GM23338 (cell line): ENCODE measurements at regions not wholly inside any gene's neighbourhood (a gene's known extent, or its start where the extent isn't known, plus 50 kb on each side); places are given as distances from the start of the nearest gene placed in this dataset.

Experiments used
- ATAC-seq: fragments of 200-7000 bp; cut with Tn5 transposase; 3 replicates; pipeline ENCODE4 v1.9.1; 2020
- DNase-seq: peaks from one replicate; pipeline ENCODE4 v3.0.0-alpha.2; 2015; ENCODE audit warnings: low spot score
- H2AFZ ChIP-seq: fragments of 200-600 bp; sonication (generic); 2 replicates; pipeline ENCODE4 v1.8.0; 2016; ENCODE audit warnings: antibody characterized with exemption, mild to moderate bottlenecking, moderate library complexity
- H3F3A ChIP-seq: fragments of 200-600 bp; sonication (generic); replicated peaks from 2 replicates; pipeline ENCODE4 v1.8.0; 2017; ENCODE audit warnings: antibody characterized with exemption, mixed run types, low read depth
- H3K27ac ChIP-seq: fragments of 200-600 bp; sonication (generic); 2 replicates; pipeline ENCODE4 v1.6.1; 2016; ENCODE audit warnings: low read depth
- H3K27me3 ChIP-seq: fragments of 200-600 bp; sonication (generic); 2 replicates; pipeline ENCODE4 v1.8.0; 2016; ENCODE audit warnings: mild to moderate bottlenecking, mixed run types, moderate library complexity; ENCODE audit not compliant: insufficient read depth
- H3K36me3 ChIP-seq: fragments of 200-600 bp; sonication (generic); 2 replicates; pipeline ENCODE4 v1.8.0; 2016; ENCODE audit warnings: mild to moderate bottlenecking; ENCODE audit not compliant: insufficient read depth
- H3K4me1 ChIP-seq: fragments of 200-600 bp; sonication (generic); 2 replicates; pipeline ENCODE4 v1.8.0; 2016; ENCODE audit warnings: mild to moderate bottlenecking, moderate library complexity; ENCODE audit not compliant: insufficient read depth
- H3K4me2 ChIP-seq: fragments of 200-600 bp; sonication (generic); 2 replicates; pipeline ENCODE4 v1.7.1; 2017; ENCODE audit warnings: mixed run types
- H3K4me3 ChIP-seq: fragments of 200-600 bp; sonication (generic); 2 replicates; pipeline ENCODE4 v1.6.1; 2016; ENCODE audit warnings: mixed run types
- H3K79me2 ChIP-seq: fragments of 200-600 bp; sonication (generic); replicated peaks from 2 replicates; pipeline ENCODE4 v1.8.0; 2017; ENCODE audit warnings: mild to moderate bottlenecking; ENCODE audit not compliant: insufficient read depth
- H3K9me2 ChIP-seq: fragments of 200-600 bp; sonication (generic); 2 replicates; pipeline ENCODE4 v1.8.0; 2017; ENCODE audit not compliant: insufficient read depth
- H4K20me1 ChIP-seq: fragments of 200-600 bp; sonication (generic); replicated peaks from 2 replicates; pipeline ENCODE4 v1.8.0; 2017; ENCODE audit warnings: mild to moderate bottlenecking; ENCODE audit not compliant: insufficient read depth
- H3K27ac Mint-ChIP-seq: 2 replicates; pipeline ENCODE4 v1.8.0; 2020; ENCODE audit warnings: inconsistent platforms, mild to moderate bottlenecking, moderate library complexity, mixed read lengths
- H3K27me3 Mint-ChIP-seq: 3 replicates; pipeline ENCODE4 v1.8.0; 2022; ENCODE audit warnings: low read depth, mild to moderate bottlenecking, moderate library complexity, mixed read lengths, inconsistent platforms; ENCODE audit not compliant: insufficient read depth, poor library complexity
- H3K36me3 Mint-ChIP-seq: 3 replicates; pipeline ENCODE4 v1.8.0; 2021; ENCODE audit warnings: low read depth, mild to moderate bottlenecking, inconsistent platforms, moderate library complexity, mixed read lengths
- H3K4me1 Mint-ChIP-seq: 3 replicates; pipeline ENCODE4 v1.8.0; 2020; ENCODE audit warnings: mild to moderate bottlenecking, inconsistent platforms, mixed read lengths
- H3K4me3 Mint-ChIP-seq: 3 replicates; pipeline ENCODE4 v1.8.0; 2021; ENCODE audit warnings: moderate library complexity, mild to moderate bottlenecking, inconsistent platforms, mixed read lengths
- H3K9me3 Mint-ChIP-seq: 3 replicates; pipeline ENCODE4 v1.8.0; 2020; ENCODE audit warnings: moderate library complexity, mild to moderate bottlenecking, inconsistent platforms, mixed read lengths
- ETS1 ChIP-seq: IDR thresholded peaks from 2 replicates; pipeline ENCODE4 v1.6.1; 2016; ENCODE audit warnings: antibody characterized with exemption
- EZH2 ChIP-seq: fragments of 200-600 bp; sonication (generic); IDR thresholded peaks from one replicate; pipeline ENCODE4 v1.8.0; 2017; ENCODE audit warnings: antibody characterized with exemption, mild to moderate bottlenecking, low read depth; ENCODE audit not compliant: unreplicated experiment
- EZH2phosphoT487 ChIP-seq: fragments of 200-600 bp; sonication (generic); IDR thresholded peaks from one replicate; pipeline ENCODE4 v1.8.1; 2018; ENCODE audit warnings: antibody characterized with exemption; ENCODE audit not compliant: unreplicated experiment
- JUNB ChIP-seq: IDR thresholded peaks from one replicate; pipeline ENCODE4 v1.6.1; 2016; ENCODE audit warnings: antibody characterized with exemption; ENCODE audit not compliant: unreplicated experiment
- NANOG ChIP-seq: IDR thresholded peaks from 2 replicates; pipeline ENCODE4 v1.6.1; 2016; ENCODE audit warnings: antibody characterized with exemption, borderline replicate concordance
- POLR2AphosphoS5 ChIP-seq: IDR thresholded peaks from 2 replicates; pipeline ENCODE4 v1.6.1; 2016; ENCODE audit warnings: antibody characterized with exemption, low read depth
- ZNF331 ChIP-seq: fragments of 250-450 bp; sonication (Bioruptor Pico); IDR thresholded peaks from 2 replicates; pipeline ENCODE4 v1.5.0; 2020; ENCODE audit warnings: low read depth, mild to moderate bottlenecking, moderate library complexity
- ZNF462 ChIP-seq: fragments of 250-450 bp; sonication (Bioruptor Pico); IDR thresholded peaks from 2 replicates; pipeline ENCODE4 v1.5.0; 2020; ENCODE audit warnings: mild to moderate bottlenecking, moderate library complexity
- TF ChIP-seq, protein P1 (sequence below), 2 experiments: fragments of 200-600 bp in 1 of 2; sonication (generic) in 1 of 2; conservative IDR thresholded peaks; 2 replicates each; pipeline versions ENCODE4 v1.5.1 to v1.6.1; 2016 to 2017; ENCODE audit warnings: antibody characterized with exemption in 2 of 2, low read depth in 2 of 2, mild to moderate bottlenecking in 2 of 2, moderate library complexity in 1 of 2

- Histone ChIP-seq H3F3A (no peaks in the 10 kb centered on the region), H3K9me2 (no peaks in the 10 kb centered on the region), H3K27me3 (no peaks in the 10 kb centered on the region), H3K36me3 (no peaks in the 10 kb centered on the region), H4K20me1 (no peaks in the 10 kb centered on the region), H3K4me1 (peaks cover 4% of the 10 kb centered on the region; the same call in 1 of the 2 replicates), H3K4me2 (no peak overlapping the region), H3K79me2 (no peaks in the 10 kb centered on the region), H3K27ac (no peak overlapping the region), H3K4me3 (no peak overlapping the region), H2AFZ (peak overlapping the region; percentile 95)
- no peaks in the 10 kb centered on the region for H3K36me3 Mint-ChIP-seq
- ATAC-seq (peak; percentile 90), DNase-seq (peak; percentile 38)
- no peak overlapping the region for H3K4me3 Mint-ChIP-seq
- H3K27me3 Mint-ChIP-seq, result peaks cover 2% of the 10 kb centered on the region
- H3K4me1 Mint-ChIP-seq, result peaks cover 4% of the 10 kb centered on the region; the same call in 2 of the 3 replicates
- H3K27ac Mint-ChIP-seq, result peak overlapping the region; percentile 73; the same call in 1 of the 2 replicates
- TF ChIP-seq ETS1 (no peak), EZH2 (no peak)
- TF ChIP-seq, protein P1, sequence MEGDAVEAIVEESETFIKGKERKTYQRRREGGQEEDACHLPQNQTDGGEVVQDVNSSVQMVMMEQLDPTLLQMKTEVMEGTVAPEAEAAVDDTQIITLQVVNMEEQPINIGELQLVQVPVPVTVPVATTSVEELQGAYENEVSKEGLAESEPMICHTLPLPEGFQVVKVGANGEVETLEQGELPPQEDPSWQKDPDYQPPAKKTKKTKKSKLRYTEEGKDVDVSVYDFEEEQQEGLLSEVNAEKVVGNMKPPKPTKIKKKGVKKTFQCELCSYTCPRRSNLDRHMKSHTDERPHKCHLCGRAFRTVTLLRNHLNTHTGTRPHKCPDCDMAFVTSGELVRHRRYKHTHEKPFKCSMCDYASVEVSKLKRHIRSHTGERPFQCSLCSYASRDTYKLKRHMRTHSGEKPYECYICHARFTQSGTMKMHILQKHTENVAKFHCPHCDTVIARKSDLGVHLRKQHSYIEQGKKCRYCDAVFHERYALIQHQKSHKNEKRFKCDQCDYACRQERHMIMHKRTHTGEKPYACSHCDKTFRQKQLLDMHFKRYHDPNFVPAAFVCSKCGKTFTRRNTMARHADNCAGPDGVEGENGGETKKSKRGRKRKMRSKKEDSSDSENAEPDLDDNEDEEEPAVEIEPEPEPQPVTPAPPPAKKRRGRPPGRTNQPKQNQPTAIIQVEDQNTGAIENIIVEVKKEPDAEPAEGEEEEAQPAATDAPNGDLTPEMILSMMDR (conservative IDR thresholded peaks at IDR 0.05; ENCODE audit: low read depth in 2 of 2), result no peak
- H3K9me3 Mint-ChIP-seq, result no peaks in the 10 kb centered on the region
Measured at GRCh38 chr5:147055850-147056566, 177.5 kb upstream of the PPP2R2B start.

DNA sequence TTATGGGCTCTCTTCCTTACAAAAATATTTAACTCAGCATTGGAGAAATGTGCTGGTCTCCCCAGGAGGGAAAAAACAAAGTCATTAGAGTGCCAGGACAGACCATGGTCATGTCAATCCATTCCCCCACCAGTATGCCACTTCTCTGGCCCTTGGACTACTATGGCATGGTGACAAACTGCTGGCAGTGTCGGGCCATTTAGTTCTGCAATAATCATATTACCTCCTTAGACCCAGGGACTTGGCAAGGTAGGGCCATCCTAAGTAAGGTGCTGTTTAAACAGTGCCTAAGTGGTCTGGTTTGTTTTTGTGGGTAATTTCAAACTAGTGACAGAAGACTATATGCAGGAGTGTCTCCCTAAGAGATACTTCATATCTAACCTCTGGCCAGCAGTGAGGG, 177.8 kb upstream of the STK32A start:
- ATAC-seq (no peak), DNase-seq (no peak)
- Histone ChIP-seq H3K79me2 (no peaks in the 10 kb centered on the region), H3K4me3 (no peak overlapping the region), H3K9me2 (no peaks in the 10 kb centered on the region), H2AFZ (no peak overlapping the region), H3K4me2 (no peak overlapping the region), H3K27ac (no peak overlapping the region), H3F3A (no peaks in the 10 kb centered on the region), H4K20me1 (no peaks in the 10 kb centered on the region), H3K4me1 (peaks cover 4% of the 10 kb centered on the region; the same call in 1 of the 2 replicates), H3K36me3 (no peaks in the 10 kb centered on the region), H3K27me3 (no peaks in the 10 kb centered on the region)
- Mint-ChIP-seq H3K9me3 (no peaks in the 10 kb centered on the region), H3K4me3 (no peak overlapping the region), H3K36me3 (no peaks in the 10 kb centered on the region), H3K4me1 (peaks cover 4% of the 10 kb centered on the region; the same call in 2 of the 3 replicates), H3K27ac (no peak overlapping the region), H3K27me3 (peaks cover 2% of the 10 kb centered on the region)
- TF ChIP-seq NANOG (no peak), JUNB (no peak), EZH2phosphoT487 (no peak), POLR2AphosphoS5 (no peak), EZH2 (no peak), ZNF331 (CRISPR knock-in tag) (no peak), ZNF462 (CRISPR knock-in tag) (no peak)
- TF ChIP-seq, protein P1 (conservative IDR thresholded peaks at IDR 0.05; ENCODE audit: low read depth in 2 of 2), result no peak
